ENCODE measurements at regions not wholly inside any gene's neighbourhood (a gene's known extent, or its start where the extent isn't known, plus 50 kb on each side); places are given as distances from the start of the nearest gene placed in this dataset.
A peak's percentile ranks its signal among the peaks of the same experiment; 100 is the strongest.

- DNase-seq (ENCODE audit: low read depth) = no peak
- H3K4me3 ChIP-seq (ENCODE audit: low read depth, low read length) = no peak overlapping the region
- no peak for TF ChIP-seq CTCF (conservative IDR thresholded peaks at IDR 0.05; ENCODE audit: low read depth, low read length)
Measured at GRCh38 chr4:154019811-154020210, 230.9 kb upstream of the SFRP2 start.

- H3K4me3 ChIP-seq (ENCODE audit: low read depth, low read length) = no peak overlapping the region
- peak; percentile 8 for DNase-seq (ENCODE audit: low read depth)
- peak; percentile 39 for TF ChIP-seq CTCF (conservative IDR thresholded peaks at IDR 0.05; ENCODE audit: low read depth, low read length)
Measured at GRCh38 chr4:154018659-154019058, 229.8 kb upstream of the SFRP2 start.

- no peak for TF ChIP-seq CTCF (conservative IDR thresholded peaks at IDR 0.05; ENCODE audit: low read depth, low read length)
Measured at GRCh38 chr4:154015578-154015977, 226.7 kb upstream of the SFRP2 start.

GRCh38 chr4:154014407-154015321 is 225.8 kb upstream of the SFRP2 start:
- no peak overlapping the region for H3K4me3 ChIP-seq (ENCODE audit: low read depth, low read length)
- peak; percentile 32 for DNase-seq (ENCODE audit: low read depth)
- no peak for TF ChIP-seq CTCF (conservative IDR thresholded peaks at IDR 0.05; ENCODE audit: low read depth, low read length)

More at GRCh38 chr4:154015578-154015977, 226.7 kb upstream of the SFRP2 start:
- no peak overlapping the region for H3K4me3 ChIP-seq (ENCODE audit: low read depth, low read length)
- no peak for DNase-seq (ENCODE audit: low read depth)

GRCh38 chr4:154013576-154013975 is 224.7 kb upstream of the SFRP2 start:
- H3K4me3 ChIP-seq (ENCODE audit: low read depth, low read length) = no peak overlapping the region
- DNase-seq (ENCODE audit: low read depth) = no peak
- TF ChIP-seq CTCF (conservative IDR thresholded peaks at IDR 0.05; ENCODE audit: low read depth, low read length) = no peak

GRCh38 chr4:154010371-154010770 is 221.5 kb upstream of the SFRP2 start:
- TF ChIP-seq CTCF (conservative IDR thresholded peaks at IDR 0.05; ENCODE audit: low read depth, low read length) = no peak
- no peak overlapping the region for H3K4me3 ChIP-seq (ENCODE audit: low read depth, low read length)
- DNase-seq (ENCODE audit: low read depth) = no peak

- no peak for DNase-seq (ENCODE audit: low read depth)
- no peak overlapping the region for H3K4me3 ChIP-seq (ENCODE audit: low read depth, low read length)
- no peak for TF ChIP-seq CTCF (conservative IDR thresholded peaks at IDR 0.05; ENCODE audit: low read depth, low read length)
Measured at GRCh38 chr4:154009788-154010187, 220.9 kb upstream of the SFRP2 start.

Data from choroid plexus epithelial cell (primary cell).